T-helper 1 cell (primary cell): ENCODE measurements at regions not wholly inside any gene's neighbourhood (a gene's known extent, or its start where the extent isn't known, plus 50 kb on each side); places are given as distances from the start of the nearest gene placed in this dataset.

ENCODE experiments used
- DNase-seq, 5 donors: peaks; one replicate each; pipeline ENCODE4 v3.0.0-alpha.2; 2012 to 2020

DNA sequence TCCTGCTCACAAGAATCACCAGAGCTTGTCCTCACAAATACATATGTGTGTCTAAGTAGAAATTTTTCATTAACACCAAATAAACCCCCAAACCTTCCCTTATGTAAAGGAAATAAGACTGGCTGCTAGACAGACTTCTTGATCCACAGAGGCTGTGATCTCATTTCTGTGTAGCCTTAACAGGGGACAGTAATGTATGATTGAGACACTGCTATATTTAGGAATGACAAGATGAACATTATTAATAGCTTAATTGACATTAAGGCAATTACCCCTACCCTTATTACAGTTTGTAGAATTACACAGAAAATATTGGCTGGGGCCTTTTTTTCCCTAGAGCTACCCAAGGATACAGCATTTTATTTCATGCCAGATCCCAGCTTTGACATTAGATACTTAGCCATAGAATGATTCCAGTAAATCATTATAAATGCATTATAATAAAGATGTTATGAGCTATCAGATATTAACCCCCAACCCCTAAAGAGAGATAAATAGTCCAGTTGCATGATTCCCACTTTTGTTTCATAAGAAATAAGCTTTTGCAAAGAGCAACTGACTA is 392.1 kb upstream of the HNRNPA3 start:
- DNase-seq = no peak

DNA sequence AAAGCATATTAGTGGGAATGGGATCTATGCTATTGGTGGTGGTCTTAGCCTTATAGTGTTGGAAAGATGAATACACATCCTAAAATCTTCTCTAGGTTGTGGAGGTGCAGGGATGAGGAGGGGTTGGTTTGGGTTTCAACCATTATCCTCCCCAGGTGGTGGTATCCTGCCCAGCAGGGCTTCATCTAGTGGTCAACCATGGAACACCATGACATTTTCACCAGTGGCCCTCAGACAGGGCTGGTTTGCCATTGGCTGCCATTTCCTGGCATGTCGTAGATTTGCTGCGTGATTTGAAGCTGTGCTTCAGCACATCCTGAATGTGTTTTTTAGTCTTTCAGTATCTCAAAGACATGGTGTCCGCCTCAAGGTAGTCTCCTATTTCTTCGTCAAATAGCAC is 391.2 kb upstream of the HNRNPA3 start:
- no peak for DNase-seq

DNA sequence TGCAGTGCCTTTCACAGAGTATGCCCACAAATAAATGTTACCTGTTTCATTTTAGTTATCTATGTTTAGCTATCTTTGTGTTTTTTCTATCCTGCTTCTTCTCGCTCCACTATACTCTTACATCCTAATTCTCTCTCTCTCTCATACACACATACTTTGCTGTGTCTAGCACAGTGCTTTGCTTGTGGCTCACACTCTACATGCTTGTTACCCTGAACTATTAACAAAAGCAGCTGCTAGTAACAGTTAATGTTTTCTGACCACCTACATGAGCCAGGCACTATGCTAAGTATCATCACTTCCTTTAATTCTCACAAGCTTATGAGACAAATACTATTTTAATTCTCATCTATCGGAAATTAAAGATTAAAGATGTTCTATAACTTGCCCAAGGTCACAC is 390.5 kb upstream of the HNRNPA3 start:
- DNase-seq = no peak

DNA sequence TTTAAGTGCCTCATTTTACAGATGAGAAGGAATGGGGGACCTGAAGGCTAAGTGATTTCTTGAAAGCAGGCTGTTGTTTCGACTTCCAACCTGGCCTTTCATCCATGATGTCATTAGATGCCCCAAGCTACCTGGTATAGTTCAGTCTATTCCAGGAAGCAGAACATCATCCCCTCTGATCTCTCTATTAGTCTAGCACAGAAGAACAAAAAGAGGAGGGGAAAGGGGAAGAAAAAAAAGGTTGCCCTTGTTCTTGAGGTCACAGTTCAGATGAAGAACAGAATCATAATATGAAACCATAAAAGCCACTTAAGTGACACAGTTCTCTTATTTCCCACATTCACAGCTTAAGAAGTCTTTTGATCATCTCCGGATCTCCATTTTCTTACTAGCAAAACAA is 386.2 kb upstream of the HNRNPA3 start:
- peak in 1 of 5 donors; percentile 67 for DNase-seq

DNA sequence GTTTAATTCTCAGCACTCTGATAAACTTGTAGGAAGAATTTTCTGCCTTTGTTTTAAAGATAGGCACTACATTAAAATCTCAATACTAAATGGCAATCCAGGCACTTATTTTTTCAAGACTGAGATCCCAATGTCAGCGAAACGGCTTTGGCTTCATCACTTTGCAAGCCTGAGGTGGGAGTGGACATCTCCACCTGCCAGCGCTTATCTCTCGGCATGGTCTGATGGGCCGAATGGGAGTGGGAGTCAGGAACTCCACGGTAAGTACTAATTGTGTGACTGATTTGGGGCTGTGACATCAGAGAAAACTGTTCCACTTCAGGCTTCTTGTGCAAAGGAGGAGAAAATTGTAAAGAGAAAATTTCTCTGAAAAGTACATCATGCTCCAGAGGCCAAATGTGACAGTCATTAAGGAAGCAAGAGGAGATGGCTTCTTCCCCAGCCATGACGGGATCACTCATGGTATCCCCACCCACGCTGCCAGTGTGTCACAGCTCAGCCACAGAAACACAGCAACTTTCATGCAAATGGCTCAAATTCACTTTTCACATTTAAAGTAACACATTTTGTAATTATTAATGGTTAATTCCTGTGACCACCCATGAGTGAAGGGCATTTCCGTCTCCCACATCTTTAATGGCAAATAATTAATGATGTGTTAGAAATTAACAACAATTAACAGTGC is 385.5 kb upstream of the HNRNPA3 start:
- DNase-seq = no peak

DNA sequence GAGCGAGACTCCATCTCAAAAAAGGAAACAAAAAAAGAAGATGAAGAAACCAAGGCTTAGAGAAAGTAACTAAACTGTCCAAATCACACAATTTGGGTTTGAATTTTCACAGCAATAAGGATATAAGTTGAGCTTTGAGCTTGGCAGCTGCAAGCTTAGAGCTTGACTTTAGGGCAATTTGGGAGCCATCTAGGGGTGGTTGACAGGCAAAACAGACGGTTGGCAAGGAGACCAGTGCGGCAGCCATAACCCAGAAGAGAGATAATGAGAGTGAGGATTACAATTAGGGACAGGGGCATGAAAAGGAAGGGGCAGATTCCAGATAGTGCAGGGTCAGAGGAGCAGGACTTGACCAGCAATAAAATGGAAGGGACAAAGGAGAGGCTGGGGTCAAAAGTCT is 382.2 kb upstream of the HNRNPA3 start:
- no peak for DNase-seq

DNA sequence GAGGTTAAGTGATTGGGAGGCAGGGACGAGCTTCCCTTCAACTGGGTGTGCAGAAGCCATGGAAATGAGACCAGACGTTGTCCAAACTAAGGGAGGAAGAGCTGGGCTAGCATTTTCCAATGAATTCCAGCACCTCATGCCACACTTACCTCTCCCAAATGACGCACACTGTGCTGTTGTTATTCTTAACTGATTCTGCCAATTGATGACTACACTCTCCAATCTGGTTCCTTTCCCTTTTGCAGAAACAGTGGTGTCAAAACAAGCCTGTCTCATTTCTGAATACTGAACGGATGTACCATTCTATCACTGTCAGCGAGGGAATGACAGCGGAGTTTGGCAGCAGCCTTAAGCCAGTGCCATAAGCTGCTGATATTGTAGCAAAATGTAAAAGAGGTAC is 380.5 kb upstream of the HNRNPA3 start:
- DNase-seq = no peak

DNA sequence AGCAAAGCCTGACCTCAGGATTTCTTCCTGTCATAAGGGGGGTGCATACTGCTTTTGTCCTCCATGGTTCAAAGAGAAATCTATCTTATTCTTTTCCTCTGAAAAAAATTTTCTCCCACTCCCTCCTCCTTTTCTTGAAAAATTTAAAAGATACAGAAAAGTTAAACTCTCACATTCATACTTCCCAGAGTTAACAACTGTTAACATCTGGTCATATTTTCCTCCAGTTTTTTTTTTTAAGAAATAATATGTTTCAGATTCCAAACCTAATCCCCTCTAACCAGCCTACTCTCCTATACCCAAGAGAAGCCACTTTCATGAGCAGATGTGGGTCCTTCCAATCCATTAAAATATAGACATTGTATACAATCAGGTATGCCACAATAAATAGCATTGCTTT is 378.9 kb upstream of the HNRNPA3 start:
- DNase-seq = no peak

DNA sequence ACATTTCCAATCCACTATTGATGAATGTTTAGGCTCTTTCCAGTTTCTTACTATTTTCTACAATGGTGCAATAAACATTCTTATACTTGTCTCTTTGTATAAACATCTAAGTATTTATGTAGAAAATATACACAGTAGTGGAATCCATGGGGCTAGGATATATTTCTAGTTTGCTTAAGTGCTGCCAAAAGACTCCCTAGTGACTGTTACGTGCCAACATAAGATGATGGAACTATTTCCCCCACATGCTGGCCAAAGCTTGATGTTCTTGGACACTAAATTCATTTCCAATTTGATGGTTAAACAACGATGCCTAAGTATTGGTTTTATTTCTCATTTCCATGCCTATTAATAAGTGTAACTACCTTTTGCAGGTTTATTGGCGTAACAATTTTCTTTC is 378.4 kb upstream of the HNRNPA3 start:
- no peak for DNase-seq

DNA sequence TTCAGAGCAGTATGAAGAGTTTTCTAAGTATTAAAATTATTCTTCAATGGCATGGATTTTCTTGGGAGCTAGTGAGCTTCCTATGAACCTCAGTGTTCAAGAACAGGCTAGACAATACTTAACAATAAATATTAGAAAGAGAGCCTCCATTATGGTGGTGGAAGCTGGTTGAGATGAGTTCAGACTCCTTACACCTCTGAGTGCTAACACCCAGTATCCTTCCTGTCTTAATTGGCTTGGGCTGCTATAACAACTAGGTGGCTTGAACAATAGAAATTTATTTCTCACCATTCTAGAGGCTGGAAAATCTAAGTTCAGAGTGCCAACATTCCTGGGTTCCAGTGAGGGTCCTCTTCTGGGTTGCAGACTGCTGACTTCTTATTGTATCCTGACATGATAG is 369.4 kb upstream of the HNRNPA3 start:
- no peak for DNase-seq

DNA sequence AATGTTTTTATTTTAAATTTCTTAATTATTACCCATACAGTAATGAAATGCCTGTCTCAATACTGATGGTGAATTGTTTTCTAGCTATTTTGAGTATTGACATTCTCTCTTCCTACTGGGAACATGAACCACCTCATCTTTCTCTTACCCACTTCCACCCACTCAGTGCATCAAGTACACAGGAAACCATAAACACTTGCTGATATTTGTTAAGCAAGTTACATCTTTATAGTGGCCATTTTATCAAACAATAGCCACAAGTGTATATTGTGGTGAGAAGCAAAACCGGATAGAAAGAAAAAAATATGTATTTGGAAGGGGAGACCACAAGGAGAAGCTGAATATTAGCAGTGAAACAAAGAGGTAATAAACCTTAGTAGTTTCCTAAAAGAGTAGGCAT is 368.1 kb upstream of the HNRNPA3 start:
- no peak for DNase-seq

DNA sequence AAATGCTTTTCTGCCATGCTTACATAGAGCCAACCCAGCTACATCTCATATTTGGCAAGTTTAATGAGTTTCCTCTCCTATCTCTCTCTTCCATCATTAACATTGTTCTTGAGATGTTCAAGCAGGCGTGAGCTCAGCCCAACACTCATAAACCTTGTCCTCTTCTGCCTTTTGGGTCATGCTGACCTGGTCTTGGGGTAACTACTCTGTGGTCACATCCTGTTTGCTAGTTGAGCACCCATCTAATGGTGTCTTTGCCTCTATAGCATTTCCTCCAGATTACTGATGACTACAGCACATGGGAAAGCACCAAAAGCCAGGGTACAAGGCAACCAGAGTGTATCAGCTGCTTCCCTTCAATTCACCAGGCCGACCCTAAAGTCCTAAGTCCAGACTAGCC is 366.9 kb upstream of the HNRNPA3 start:
- DNase-seq = no peak

DNA sequence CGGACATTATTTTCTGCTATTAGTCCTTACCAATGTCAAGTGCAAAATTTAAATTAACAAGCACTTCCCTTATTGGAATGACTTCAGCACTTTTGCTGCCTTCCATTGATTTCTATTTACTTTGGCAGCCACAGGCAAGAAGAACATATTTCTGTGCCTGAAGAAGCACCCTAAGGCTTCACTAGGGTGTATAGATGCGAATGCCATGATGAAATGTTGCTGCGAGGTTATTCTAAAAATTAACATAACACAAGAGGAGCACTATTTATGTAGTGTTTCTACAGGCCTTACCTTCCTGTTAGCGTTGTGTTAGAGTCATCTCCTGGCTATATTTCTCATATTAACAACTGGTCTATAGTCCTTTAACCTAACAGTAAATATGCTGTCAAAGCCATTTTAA is 365.0 kb upstream of the HNRNPA3 start:
- DNase-seq = no peak

DNA sequence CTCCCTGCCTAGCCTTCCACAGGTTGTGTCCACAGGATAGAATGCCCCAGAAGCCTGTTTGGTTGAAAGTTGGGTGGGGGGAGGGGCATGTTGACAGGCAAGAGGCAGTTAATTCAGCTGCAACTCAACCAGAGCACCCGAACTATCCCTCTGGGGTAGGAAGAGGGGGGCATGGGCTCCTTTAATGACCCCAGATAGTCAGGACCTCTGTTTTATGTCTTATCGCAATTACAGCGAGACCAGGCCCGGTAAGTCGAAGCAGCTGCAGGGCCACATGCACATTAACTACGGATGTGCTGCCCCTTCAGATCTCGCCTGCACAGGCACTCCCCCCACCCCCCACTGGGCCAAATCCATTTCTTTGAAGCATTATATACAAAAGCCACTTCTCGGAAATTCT is 363.8 kb upstream of the HNRNPA3 start:
- no peak for DNase-seq

DNA sequence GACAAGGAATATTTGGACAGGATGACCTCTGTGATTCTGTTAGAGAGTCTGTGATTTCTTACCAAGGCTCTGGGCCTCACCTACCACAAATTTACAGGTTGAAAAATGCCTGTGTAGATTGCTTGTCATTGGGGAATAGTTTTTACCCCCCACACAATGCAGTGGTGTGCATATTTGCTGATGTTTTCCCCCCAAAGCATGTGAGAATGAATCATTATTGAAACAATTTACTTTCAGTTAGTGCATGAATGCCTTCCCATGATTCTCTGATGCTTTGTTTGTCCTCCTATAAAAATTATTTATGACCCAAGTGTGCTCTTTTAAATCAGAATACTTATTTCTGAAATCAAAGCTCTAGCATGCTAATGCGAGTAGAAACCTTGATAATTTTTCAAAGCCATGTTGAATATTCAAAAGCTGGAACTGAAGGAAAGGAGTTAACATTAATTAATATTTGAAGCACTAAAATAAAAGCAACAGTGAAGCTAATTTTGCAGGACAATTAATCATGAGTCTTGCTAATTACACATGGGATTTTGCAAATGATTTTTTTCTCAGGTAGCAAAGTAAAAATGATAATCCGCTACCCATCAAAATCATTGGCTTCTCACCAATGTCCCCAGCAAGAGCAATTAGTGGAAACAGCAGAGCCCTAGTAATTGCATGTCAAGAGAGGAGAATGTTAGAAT is 361.2 kb upstream of the HNRNPA3 start:
- no peak for DNase-seq

DNA sequence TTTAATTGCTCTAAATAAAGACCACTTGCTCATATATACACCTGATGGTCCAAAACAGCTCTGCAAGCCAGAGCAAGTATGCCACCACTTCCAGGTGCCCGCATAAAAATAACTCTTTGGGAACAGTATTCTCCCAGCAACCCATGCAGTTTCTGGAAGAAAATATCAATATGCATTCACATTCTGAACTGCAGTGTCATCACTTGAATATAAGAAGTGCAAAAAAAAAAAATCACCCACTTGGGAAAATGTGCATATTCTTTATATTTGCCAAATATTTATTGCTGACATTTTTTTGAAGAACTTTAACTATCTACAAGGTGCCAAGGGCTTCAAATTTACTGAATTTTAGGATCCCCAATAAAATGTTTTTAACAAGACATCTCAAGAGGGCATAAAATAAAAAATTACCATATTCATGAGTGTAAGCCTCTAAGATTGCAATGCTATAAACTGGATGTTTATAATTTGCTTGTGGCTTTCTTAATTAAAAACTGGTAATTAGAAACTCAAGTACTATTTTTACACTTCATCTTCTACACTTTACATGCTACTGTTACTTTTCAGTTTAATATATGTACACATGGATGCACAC is 360.6 kb upstream of the HNRNPA3 start:
- DNase-seq = no peak

DNA sequence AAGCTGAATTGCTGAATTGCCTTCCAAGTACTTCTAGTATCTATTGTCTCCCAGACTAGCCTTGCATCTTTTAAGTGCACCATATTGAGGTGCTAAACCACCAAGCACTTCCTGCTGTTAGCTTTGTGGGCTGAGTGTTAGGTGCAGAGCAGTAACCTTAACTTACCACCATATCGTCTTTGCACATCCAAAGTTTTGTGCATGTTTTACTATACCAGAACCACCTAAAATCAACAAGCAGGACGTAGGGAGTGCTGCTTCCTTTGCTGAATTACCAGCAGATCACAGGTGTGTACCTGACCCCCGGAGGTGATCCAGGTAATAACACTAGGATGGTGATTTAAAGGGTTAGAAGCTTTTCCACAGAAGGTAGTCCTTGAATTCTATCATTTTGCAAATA is 359.9 kb upstream of the HNRNPA3 start:
- peak in 1 of 5 donors; percentile 82 for DNase-seq

DNA sequence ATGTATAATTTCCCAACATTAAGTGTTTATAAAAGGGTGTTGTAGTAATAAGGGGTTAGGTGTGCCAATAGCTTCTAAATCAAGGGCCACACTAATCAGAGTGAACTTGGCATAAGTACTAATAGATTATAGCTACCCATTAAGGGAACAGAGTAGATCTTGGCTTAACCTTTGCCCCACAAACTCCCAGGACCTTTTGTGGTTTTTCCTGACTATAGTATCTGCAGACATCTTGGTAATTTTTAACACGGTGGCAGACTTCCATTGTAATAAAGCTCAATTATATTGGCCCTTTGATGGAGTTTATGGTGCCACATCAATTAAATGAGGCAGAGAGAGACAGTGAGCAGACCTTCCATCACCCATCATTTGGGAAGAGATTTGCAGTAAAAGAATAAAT is 358.5 kb upstream of the HNRNPA3 start:
- DNase-seq = no peak

DNA sequence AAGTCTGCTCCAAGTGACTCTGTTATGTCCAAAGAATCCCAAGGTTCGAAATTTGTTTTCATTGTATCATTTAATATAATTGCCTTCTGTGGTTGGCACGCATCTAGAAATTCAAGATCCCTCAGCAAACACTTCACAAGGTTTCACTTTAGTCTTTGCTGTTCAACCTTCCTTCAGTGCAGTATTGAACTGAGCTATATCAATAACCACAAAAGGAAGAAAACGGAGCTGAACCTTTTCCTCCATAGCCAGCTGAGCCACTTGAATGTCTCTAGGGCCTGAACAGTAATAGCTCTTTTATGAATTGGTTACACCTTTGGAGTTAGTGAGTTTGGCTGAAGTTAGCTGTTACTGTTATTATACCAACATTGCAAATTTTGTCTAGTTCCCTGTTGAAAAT is 357.7 kb upstream of the HNRNPA3 start:
- DNase-seq = peak in 1 of 5 donors; percentile 50

DNA sequence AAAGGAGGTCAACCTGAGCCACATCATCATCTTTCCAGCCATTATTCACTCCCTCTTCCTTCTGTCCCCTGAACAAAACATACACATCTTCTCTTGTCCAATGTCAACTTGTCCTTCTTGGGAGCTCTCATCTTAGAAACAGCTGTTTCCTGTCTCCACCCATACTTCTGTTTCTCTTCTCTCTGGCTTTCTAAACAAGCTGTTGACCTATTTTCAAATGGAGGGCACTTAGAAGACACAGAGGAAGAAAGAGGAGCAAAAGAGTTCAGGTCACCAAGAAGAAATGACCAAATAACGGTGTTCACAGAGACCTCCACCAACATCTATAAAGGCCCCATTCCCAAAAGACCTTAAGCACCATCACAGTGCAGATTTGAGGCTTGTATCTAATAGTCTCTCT is 355.9 kb upstream of the HNRNPA3 start:
- peak in 1 of 5 donors; percentile 43 for DNase-seq

DNA sequence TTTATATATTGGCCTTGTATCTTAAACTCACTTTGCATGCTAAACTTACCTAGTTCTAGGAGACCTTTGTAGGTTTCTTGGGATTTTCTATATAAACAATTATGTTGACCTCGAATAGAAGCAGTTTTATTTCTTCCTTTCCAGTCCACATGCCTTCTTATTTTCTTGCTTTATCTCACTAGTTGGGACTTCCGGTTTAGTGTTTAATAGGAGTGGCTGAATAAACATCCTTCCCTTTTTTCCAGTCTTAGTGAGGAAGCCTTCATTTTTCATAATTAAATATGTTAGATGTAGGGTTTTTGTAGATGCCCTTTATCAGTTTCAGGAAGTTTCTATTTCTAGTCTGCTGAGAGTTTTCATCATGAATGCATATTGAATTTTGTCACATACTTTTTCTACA is 347.3 kb upstream of the HNRNPA3 start:
- no peak for DNase-seq

DNA sequence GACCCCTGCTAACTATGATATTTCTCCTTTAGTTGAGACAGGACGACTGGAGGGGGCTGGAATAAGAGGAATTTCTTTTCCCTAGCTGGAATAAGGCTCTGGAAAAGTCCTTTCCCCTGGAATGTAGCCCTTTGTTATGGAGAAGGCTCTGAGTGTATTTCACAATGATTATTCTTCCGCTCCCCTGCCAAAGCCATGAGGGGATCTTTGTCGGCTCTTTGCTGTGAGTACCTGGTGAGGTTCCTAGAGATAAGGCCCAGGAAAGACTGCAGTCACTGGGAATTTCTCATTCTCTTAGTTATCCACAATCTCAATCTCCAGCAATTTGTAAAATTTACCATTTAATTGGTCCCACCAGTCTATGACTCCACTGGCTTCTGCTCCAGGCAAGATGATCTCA is 340.2 kb upstream of the HNRNPA3 start:
- no peak for DNase-seq

DNA sequence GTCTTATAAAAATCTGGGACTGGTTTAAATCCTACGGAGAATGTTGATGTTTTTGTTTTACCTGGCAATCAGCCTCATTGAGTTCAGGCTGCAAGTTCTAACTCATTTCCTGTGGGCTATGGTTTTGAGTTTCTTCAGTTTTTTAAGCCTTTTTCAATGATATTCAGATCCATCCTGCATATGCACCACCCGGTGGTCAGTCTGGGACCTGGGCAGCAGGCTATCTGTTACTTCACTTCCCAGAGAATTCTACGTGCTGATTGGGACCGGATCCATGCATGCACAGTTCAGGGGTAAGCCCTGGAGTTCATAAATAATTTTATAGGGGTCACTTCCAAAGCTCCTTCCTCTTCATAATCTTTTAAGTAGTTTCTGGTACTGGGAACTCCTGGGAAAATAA is 339.2 kb upstream of the HNRNPA3 start:
- DNase-seq = no peak

DNA sequence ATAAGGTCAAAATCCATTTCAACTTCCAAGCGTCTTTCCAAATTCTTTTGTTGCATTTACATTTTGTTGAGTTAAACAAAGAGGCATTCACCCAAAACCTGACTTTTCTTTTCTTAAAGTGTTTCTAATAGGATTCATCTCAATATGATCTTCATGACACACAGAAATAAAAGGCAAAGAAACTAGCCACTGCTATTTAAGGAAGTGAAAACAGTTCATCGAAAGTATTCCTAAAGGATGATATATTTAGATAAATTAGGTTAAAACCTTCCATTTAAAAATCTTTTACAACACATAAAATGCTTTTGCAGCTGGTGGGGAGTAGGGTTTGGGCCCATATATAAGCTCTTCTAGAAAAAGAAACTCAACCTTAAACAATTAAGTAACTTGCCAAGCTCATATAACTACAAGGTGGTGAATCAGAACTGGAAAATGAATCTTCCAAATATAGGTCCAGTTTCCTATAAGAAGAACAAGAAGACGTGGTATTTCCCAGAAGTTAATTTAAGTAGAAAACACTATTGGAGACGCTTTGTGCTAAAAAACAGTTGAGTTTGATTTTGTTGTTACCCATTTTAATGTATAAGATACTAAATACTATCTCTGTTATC is 336.0 kb upstream of the HNRNPA3 start:
- peak in 1 of 5 donors; percentile 35 for DNase-seq
